ENCODE measurements at regions not wholly inside any gene's neighbourhood (a gene's known extent, or its start where the extent isn't known, plus 50 kb on each side); places are given as distances from the start of the nearest gene placed in this dataset.

GRCh38 chr10:120988751-120989150 is 137.6 kb downstream of the WDR11 start:
- TF ChIP-seq CTCF (conservative IDR thresholded peaks at IDR 0.05; ENCODE audit: low read depth in 2 of 2) (no peak), POLR2AphosphoS5 (IDR thresholded peaks at IDR 0.05; ENCODE audit: low read depth) (no peak), REST (IDR thresholded peaks at IDR 0.05; ENCODE audit: unreplicated experiment) (no peak), EZH2phosphoT487 (IDR thresholded peaks at IDR 0.05; ENCODE audit: unreplicated experiment) (no peak), CREB1 (CRISPR knock-in tag; IDR thresholded peaks at IDR 0.05; ENCODE audit: low read depth) (no peak), EZH2 (IDR thresholded peaks at IDR 0.05; ENCODE audit: low read depth, unreplicated experiment) (no peak), JUNB (IDR thresholded peaks at IDR 0.05; ENCODE audit: unreplicated experiment) (no peak), ZNF114 (CRISPR knock-in tag; IDR thresholded peaks at IDR 0.05) (no peak)

Measured in GM23338 (cell line).